ENCODE measurements at regions not wholly inside any gene's neighbourhood (a gene's known extent, or its start where the extent isn't known, plus 50 kb on each side); places are given as distances from the start of the nearest gene placed in this dataset.

DNA sequence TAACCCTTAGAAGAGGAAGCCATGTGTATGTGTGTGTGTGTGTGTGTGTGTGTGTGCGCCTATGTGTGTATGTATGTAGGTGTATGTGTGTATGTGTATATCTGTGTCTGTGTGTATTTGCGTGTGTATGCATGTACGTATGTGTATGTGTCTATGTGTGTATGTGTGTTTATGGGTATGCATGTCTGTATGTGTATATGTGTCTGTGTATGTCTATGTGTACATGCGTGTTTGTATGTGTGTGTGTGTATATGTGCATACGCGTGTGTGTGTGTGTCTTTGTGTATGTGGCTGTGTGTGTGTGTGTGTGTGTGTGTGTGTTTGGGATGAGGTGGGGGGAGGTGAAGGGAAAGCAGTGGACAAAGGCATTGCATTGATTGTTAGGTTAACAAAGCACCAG, 380.2 kb downstream of the HRH4 start:
- BruUV-seq (replicated peaks) = no TSS peak
- H4K5ac ChIP-seq (ENCODE audit: low read depth, low read length) = no peak overlapping the region
- H3K4ac ChIP-seq (ENCODE audit: low read depth, low read length) = peak overlapping the region; percentile 44
- TF ChIP-seq NFE2L2 (IDR thresholded peaks at IDR 0.05; ENCODE audit: low read depth, low read length) (no peak), RFX5 (IDR thresholded peaks at IDR 0.05; ENCODE audit: low read depth, low read length) (no peak), RCOR1 (IDR thresholded peaks at IDR 0.05; ENCODE audit: insufficient replicate concordance, low read length) (no peak), CEBPB (IDR thresholded peaks at IDR 0.05; ENCODE audit: low read depth, low read length) (no peak), BHLHE40 (IDR thresholded peaks at IDR 0.05; ENCODE audit: low read depth, low read length) (no peak), SMC3 (IDR thresholded peaks at IDR 0.05; ENCODE audit: low read depth, low read length) (no peak), CHD1 (IDR thresholded peaks at IDR 0.05; ENCODE audit: low read depth, low read length) (no peak), FOS (IDR thresholded peaks at IDR 0.05; ENCODE audit: low read depth, low read length) (no peak), POLR2A (IDR thresholded peaks at IDR 0.05; ENCODE audit: low read depth, low read length) (no peak), MAFK (IDR thresholded peaks at IDR 0.05; ENCODE audit: low read depth, low read length) (no peak)
- TF ChIP-seq, protein P1, sequence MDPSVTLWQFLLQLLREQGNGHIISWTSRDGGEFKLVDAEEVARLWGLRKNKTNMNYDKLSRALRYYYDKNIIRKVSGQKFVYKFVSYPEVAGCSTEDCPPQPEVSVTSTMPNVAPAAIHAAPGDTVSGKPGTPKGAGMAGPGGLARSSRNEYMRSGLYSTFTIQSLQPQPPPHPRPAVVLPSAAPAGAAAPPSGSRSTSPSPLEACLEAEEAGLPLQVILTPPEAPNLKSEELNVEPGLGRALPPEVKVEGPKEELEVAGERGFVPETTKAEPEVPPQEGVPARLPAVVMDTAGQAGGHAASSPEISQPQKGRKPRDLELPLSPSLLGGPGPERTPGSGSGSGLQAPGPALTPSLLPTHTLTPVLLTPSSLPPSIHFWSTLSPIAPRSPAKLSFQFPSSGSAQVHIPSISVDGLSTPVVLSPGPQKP (IDR thresholded peaks at IDR 0.05; ENCODE audit: borderline replicate concordance, low read depth, low read length) = no peak
- peak overlapping the region; percentile 54 for H2BK20ac ChIP-seq (ENCODE audit: low read depth, low read length)
- dilution Hi-C loops (cut with HindIII; ENCODE audit: low sequenced_read_pairs, unreplicated experiment) = no loop called here
- H3K56ac ChIP-seq (ENCODE audit: extremely low read depth, insufficient read depth, low read length) = no peak overlapping the region
- H3K9me3 ChIP-seq (ENCODE audit: control insufficient read depth, insufficient read depth, low read length) = no peaks in the 10 kb centered on the region
- DNase-seq (no peak), ATAC-seq (ENCODE audit: low read depth) (no peak)
- no peak overlapping the region for H4K91ac ChIP-seq (ENCODE audit: insufficient read depth, low read depth, low read length)
- H2BK15ac ChIP-seq (ENCODE audit: low read depth, low read length) = peak overlapping the region; percentile 27; the same call in 1 of the 3 replicates
- H2AK5ac ChIP-seq (ENCODE audit: low read depth, low read length) = peak overlapping the region; percentile 73; the same call in 1 of the 2 replicates
- H4K8ac ChIP-seq (ENCODE audit: low read depth in 2 of 2, low read length in 2 of 2) = peak overlapping the region in 1 of 2 experiments; percentile 41; a peak in 2 of 4 replicates
- no peak overlapping the region for H2AFZ ChIP-seq (replicated peaks; ENCODE audit: low read length, poor library complexity)
- no peaks in the 10 kb centered on the region for H3K36me3 ChIP-seq (ENCODE audit: control insufficient read depth, insufficient read depth, low read length)
- WGBS, 2 experiments (ENCODE audit: extremely low coverage in 2 of 2, insufficient read length in 1 of 2) = 83% methylated on average over 6 of the region's 6 CpGs; no CpG with 5 or more reads in 1 of the 2 experiments
- POLR2A ChIA-PET (ENCODE audit: unreplicated experiment) = no interaction called here
- peaks cover 4% of the 10 kb centered on the region; the same call in 1 of the 2 replicates for H3K27me3 ChIP-seq (ENCODE audit: control insufficient read depth, insufficient read depth, low read length)
- H2AK9ac ChIP-seq (replicated peaks; ENCODE audit: low read depth, low read length, poor library complexity) = no peak overlapping the region
- no peak overlapping the region for H3K9ac ChIP-seq (ENCODE audit: low read depth, low read length)
- in situ Hi-C loops (cut with MboI; ENCODE audit: low sequenced_read_pairs) = no loop called here
- no peak overlapping the region for H3K23ac ChIP-seq (ENCODE audit: low read depth, low read length)
- H3K4me2 ChIP-seq (ENCODE audit: low read depth, low read length) = no peak overlapping the region
- intact Hi-C loops (cut with micrococcal nuclease) = no loop called here
- H3K4me3 ChIP-seq (ENCODE audit: insufficient read depth, low read depth, low read length) = no peak overlapping the region
- H3K27ac ChIP-seq (ENCODE audit: insufficient read depth, low read length) = no peak overlapping the region
- CTCF ChIA-PET = interaction anchor here (0.5 to 0.8 kb wide), 3 partner anchors 17 to 637 kb away, joined by 3 to 5 read pairs (median 4); no protein-coding TSS in a partner anchor
- H3K9me1 ChIP-seq (ENCODE audit: insufficient read depth, low read length) = peaks cover 4% of the 10 kb centered on the region; the same call in 1 of the 2 replicates
- H2BK5ac ChIP-seq (ENCODE audit: low read depth, low read length, poor library complexity, severe bottlenecking) = peak overlapping the region; percentile 84
- H3K18ac ChIP-seq (ENCODE audit: low read depth, low read length) = no peak overlapping the region
- H3K4me1 ChIP-seq (ENCODE audit: control insufficient read depth, insufficient read depth, low read length) = peaks cover 13% of the 10 kb centered on the region
- no peaks in the 10 kb centered on the region; the same call in 1 of the 2 replicates for H4K20me1 ChIP-seq (ENCODE audit: insufficient read depth, low read length)
- peak overlapping the region; percentile 68 for H2BK120ac ChIP-seq (ENCODE audit: low read depth, low read length)
- H3K79me1 ChIP-seq (ENCODE audit: low read depth in 1 of 2, low read length in 2 of 2) = no peaks in the 10 kb centered on the region; a peak in 1 of 4 replicates
- peak overlapping the region; percentile 83; the same call in 1 of the 2 replicates for H3K14ac ChIP-seq (replicated peaks; ENCODE audit: low read depth, low read length)
